ENCODE measurements at regions not wholly inside any gene's neighbourhood (a gene's known extent, or its start where the extent isn't known, plus 50 kb on each side); places are given as distances from the start of the nearest gene placed in this dataset.

DNA sequence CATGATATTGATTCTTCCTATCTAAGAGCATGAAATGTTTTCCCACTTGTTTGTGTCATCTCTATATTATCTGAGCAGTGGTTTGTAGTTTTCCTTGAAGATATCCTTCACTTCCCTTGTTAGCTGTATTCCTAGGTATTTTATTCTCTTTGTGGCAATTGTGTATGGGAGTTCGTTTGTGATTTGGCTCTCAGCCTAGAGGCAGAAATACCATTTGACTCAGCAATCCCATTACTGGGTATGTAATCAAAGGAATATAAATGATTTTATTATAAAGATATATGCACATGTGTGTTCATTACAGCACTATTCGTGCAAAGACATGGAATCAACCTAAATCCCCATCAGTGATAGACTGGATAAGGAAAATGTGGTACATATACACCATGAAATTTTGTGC, 172.7 kb upstream of the IL15 start:
- TF ChIP-seq EZH2phosphoT487 (IDR thresholded peaks at IDR 0.05; ENCODE audit: borderline replicate concordance) = no peak
- TF ChIP-seq, protein P1, sequence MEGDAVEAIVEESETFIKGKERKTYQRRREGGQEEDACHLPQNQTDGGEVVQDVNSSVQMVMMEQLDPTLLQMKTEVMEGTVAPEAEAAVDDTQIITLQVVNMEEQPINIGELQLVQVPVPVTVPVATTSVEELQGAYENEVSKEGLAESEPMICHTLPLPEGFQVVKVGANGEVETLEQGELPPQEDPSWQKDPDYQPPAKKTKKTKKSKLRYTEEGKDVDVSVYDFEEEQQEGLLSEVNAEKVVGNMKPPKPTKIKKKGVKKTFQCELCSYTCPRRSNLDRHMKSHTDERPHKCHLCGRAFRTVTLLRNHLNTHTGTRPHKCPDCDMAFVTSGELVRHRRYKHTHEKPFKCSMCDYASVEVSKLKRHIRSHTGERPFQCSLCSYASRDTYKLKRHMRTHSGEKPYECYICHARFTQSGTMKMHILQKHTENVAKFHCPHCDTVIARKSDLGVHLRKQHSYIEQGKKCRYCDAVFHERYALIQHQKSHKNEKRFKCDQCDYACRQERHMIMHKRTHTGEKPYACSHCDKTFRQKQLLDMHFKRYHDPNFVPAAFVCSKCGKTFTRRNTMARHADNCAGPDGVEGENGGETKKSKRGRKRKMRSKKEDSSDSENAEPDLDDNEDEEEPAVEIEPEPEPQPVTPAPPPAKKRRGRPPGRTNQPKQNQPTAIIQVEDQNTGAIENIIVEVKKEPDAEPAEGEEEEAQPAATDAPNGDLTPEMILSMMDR (conservative IDR thresholded peaks at IDR 0.05; ENCODE audit: low read length) = no peak

Measured in Loucy (cell line).